ENCODE measurements at regions not wholly inside any gene's neighbourhood (a gene's known extent, or its start where the extent isn't known, plus 50 kb on each side); places are given as distances from the start of the nearest gene placed in this dataset.
A peak's percentile ranks its signal among the peaks of the same experiment; 100 is the strongest.

DNA sequence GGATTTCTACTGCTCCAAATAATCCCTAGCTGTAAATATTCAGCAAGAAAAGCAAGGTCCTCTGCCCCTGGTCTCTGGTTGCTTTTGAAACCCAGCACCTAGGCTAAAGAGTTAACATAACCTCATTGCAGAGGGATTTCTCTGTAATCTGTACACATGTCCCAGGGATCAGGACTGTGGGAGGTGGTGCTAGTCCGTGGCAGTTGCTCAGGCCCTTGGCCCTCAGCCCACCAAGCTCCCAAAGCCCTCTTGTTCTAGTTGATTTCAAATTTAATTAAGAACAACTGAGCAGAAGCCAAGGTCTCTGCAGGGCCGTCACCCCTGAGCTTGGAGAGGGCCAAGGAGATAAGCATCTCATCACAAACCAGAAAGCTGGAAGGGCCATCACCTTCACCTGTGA, 181.1 kb downstream of the SOX9 start:
- DNase-seq (ENCODE audit: low read depth in 2 of 2) = no peak

DNA sequence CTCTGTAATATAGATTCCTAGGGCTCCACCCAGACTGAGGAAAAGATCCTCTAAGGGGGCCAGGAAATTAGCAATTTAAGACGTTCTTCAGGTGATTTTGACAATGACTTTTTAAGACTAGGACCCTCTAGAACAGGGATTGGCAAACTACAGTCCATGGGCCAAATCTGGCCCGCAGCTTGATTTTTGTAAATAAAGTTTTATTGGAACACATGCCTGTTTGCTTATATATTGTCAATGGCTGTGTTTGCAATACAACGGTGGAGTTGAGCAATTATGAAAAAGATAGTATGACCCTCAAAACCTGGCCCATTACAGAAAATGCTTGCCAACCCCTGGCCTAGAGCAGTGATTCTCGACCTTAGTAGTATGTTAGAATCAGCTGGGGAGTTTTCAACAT, 181.9 kb downstream of the SOX9 start:
- no peak for DNase-seq (ENCODE audit: low read depth in 2 of 2)

DNA sequence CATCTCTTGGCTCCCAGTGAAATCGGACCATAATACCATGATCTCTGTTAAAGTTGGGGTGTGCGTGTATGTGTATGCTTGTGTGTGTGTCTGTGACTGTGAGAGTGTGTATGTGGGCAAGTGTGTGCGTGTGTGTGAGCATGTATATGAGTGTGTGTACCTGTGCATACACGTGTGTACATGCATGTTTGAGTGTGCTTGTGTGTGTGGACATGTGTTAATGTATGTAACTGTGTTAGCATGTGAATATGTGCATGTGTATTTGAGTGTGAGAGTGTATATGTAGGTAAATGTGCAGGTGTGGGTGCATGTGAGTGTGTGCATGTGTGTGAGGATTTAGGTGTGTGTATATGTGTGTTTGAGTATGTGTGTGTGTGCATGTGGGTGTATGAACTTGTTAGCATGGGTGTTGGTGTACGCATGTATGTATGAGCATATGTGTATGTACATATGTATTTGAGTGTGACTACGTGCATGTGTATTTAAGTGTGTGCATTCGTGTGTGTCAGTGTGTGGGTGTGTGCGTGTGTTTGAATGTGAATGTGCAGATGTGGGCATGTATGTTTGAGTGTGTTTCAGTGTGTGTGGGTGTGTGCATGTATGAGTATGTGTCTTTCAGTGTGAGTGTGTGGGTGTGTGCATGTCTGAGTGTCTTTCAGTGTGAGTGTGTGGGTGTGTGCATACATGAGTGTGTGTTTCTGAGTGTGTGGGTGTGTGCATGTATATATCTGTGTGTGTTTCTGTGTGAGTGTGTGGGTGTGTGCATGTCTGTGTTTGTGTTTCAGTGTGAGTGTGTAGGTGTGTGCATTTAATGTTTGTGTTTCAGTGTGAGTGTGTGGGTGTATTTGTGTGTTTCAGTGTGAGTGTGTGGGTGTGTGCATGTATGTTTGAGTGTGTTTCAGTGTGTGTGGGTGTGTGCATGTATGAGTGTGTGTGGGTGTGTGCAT, 183.2 kb downstream of the SOX9 start:
- DNase-seq (ENCODE audit: low read depth in 2 of 2) = no peak

DNA sequence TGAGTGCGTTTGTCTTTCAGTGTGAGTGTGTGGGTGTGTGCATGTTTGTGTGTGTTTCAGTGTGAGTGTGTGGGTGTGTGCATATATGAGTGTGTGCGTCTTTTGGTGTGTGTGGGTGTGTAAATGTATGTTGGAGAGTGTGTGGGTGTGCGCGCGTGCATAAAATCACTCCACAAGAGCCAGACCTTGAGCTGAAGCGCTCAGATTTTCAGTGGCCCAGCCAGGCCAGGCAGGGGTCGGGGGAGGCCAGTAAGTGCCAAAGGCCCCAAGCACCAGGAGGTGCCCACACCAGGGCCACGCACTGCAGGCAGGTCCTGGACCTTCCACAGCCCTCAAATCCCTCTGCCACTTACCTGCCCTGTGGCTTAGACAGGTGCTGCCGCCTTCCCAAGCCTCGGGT, 184.0 kb downstream of the SOX9 start:
- DNase-seq (ENCODE audit: low read depth in 2 of 2) = no peak

DNA sequence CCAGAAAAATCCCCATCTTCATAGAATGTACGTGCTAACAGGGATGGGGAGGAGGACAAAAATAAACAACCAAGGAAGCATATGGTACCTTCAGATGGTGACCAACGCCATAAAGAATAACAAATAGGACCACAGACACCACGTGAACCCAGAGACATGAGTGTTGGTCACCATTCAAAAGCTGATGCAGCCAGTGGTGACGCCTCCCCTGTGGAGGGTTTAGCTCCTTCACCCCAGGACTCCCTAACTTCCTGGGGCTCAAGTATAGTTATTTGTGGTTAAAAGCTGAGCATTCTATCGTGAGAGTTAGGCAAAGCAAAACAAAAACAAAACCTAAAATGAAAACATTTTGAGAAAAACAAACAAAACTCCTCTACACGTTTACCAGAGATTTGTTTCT, 184.7 kb downstream of the SOX9 start:
- DNase-seq (ENCODE audit: low read depth in 2 of 2) = no peak

DNA sequence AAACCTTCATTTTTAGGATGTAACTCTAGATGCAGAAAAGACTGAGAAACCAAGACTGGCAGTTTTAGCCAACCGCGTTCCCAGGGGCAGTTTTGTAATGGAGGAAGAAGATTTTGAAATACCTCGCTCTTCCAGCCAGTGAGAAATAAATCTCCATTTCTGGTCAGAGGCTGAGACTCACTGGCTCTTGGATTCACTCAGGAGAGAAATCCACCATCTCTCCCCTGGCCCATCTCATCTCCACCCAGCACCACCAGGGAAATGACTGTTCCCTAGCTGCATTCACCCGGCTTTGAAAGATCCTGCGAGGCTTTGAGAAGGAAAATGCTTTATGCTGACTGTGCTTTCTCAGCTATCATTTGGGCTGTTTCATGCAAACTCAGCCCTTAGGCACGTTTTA, 185.2 kb downstream of the SOX9 start:
- no peak for DNase-seq (ENCODE audit: low read depth in 2 of 2)

DNA sequence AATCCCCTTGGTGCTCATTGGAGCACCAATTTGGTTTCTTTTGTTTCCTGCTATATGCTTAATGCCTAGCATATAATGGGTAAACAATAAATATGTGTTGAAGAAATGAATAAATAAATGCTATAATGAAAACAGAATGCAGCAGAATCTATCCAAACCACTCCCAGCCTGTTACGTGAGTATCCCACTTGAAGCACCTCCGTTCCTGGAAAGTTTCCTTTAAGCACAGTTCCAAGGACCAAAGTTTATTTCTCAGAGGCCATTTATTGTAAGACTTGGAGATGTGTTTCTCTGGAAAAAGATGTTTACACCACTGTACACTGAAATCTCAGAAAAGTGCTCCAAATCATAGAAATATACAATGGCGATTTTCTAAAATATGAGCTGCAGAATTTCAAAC, 187.0 kb downstream of the SOX9 start:
- no peak for DNase-seq (ENCODE audit: low read depth in 2 of 2)

DNA sequence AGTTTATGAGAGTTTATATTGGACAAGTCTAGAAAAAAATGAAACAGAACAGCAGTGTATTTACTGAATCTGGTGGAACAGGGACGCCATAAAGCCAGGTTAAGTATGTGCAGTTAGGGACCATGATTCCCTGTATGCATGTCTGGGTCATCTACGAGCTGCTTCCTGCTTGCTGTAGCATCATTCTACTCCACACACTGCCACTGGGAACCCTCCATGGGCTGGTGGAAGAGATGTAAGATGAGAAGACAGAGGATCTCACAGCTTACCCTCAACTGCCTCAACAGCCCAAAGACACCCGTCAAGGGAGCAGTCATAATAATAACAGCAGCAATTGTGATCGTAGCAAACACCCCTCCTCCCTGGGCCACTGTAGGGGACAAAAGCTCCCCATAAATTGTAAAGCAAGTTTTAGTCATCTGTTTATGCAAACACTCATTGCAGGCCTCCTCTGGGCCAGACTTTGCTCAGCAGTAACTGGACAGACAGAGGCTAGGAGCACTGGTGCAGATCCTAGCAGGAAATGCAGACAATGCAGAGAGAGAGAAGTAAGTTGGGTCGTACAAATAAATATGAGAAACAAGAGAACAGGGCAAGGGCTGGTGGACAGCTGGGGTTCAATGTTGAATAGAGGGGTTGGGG, 188.0 kb downstream of the SOX9 start:
- no peak for DNase-seq (ENCODE audit: low read depth in 2 of 2)

DNA sequence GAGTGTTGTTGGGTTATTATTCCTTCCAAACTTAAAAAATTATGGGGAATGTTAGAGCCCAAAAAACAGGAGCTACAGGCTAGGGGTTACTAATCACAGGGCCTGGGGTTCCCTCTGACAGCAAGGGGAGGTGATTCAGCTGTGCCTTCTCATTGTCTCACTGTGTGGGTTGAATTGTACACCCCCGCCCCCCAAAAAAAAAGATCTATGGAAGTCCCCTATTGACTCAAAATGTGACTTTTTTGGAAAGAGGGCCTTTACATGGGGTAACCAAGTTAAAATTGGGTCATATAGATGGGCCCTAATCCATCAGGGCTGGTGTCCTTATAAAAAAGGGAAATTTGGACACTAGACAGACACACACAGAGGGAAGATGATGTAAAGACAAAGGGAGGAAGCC, 190.2 kb downstream of the SOX9 start:
- no peak for DNase-seq (ENCODE audit: low read depth in 2 of 2)

DNA sequence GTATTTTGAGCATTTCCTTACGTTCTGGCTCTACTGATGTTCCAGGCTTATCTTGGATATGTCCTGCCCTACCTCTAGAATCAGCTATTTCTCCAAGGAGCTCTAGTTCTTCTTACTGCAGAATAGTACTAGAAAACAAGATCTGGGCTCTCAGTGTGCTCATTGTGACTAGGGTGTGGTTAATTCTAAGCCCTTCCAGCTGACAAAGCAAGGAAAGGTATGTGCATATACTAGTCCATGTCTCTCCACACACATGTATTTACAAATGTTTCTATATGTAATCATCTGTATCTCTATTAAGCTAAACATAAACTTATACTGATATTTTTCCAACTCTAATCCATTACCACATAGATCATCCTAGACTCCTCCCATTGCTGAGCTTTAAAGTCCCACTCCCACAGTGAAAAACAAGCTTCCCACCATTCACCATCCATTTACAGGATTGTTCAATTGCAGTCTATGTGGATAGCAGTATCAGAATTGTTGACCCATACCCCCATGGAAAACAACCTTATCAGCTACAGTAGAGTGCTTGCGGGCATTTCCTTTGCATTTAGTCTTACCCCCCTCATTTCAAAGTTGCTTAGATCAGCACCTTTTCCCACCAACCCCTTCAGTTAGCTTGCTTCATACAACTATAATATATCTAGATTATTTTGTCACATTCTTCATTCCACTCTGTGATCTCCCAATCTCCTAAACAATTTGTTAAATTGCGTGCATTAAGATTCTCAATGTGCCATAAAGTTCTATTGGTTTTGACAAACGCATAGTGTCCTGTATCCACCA, 194.5 kb downstream of the SOX9 start:
- no peak for DNase-seq (ENCODE audit: low read depth in 2 of 2)

DNA sequence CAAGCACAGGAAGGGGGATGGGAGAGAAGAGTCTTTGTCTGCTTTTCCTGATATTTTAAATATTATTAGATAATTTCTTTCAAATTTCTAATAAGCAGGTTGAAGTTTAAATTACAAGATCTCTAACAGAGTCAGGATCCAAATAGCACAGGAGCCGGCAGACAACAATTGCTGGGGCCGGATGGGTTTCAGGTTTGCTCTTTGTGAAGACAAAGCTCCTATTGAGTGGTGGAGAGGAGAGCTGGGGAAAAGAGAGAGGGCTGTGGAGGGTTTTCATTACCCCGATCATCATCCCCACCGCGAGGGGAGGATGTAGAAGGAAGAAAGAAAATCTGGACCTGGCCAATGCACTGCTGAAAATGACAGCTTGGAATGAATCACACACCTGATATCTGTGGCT, 197.3 kb downstream of the SOX9 start:
- DNase-seq (ENCODE audit: low read depth in 2 of 2) = no peak

DNA sequence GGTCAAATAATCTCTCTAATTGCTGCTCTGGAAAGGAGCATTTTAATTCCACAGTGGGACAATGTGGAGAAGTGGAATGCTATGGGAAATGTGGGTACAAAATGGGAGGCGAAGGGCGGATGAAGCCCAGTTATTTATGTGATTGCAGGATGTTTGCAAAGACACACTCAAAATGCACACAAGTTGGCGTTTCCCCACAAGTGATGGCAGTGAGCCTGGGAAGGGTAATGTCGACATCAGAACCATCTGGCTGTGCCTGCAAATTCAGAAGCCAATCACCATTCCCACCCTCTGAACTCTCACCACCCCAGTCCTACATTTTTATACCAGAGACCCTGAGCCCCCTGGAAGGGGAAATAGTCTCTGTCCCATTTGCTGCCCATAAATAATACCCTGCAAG, 201.1 kb downstream of the SOX9 start:
- no peak for DNase-seq (ENCODE audit: low read depth in 2 of 2)

DNA sequence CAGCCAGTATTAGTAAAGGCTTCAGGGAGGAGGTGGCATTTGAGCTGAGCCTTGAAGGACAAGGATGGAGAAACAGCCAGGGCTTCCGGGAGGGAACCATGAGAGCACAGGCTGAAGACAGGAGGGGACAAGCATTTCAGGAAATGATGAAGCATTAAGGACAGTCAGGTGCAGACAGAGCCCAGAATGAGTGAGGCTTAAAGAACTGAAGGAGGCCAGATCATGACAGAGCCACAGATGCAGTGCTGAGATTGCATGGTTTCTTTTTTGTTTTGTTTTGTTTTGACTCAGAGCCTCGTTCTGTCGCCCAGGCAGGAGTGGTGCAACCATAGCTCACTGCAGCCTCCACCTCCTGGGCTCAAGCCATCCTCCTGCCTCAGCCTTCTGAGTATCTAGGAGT, 211.5 kb downstream of the SOX9 start:
- no peak for DNase-seq (ENCODE audit: low read depth in 2 of 2)

DNA sequence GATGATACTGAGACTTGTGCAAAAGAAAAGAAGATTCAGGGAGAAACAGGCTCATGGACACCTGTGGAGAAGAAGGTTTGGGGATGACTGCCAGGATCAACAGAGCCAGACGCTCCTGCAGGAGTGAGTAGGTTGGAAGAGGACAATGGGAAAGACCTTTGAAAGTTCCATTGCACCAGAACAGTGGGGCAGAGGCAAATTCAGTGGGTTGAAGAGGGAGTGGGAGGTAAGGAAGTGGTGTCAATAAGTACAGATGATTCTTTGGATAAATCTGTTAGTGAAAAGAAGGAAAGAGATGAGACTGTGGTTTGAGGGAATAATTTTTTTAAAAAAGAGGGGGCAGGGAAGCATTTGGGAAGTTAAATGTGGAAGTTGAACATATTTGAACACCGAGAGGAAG, 212.8 kb downstream of the SOX9 start:
- no peak for DNase-seq (ENCODE audit: low read depth in 2 of 2)

DNA sequence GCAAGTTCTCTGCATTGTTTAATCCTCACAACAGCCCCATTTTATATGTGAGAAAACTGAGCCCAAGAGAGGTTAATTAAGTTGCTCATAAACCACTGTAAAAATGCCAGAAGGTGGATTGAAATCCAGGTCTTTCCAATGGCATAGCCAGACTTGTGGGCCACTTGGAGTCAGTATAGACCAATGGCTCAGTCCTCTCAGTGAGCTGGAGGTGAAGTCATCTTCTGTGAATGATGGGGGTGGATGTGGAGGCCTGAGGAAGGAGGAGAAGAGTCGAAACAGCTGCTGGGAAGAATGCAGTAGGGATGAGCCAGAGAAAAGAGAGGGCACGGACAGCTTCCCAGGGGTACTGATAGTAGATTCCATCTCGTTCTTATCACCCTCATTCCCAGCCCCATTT, 213.4 kb downstream of the SOX9 start:
- no peak for DNase-seq (ENCODE audit: low read depth in 2 of 2)

DNA sequence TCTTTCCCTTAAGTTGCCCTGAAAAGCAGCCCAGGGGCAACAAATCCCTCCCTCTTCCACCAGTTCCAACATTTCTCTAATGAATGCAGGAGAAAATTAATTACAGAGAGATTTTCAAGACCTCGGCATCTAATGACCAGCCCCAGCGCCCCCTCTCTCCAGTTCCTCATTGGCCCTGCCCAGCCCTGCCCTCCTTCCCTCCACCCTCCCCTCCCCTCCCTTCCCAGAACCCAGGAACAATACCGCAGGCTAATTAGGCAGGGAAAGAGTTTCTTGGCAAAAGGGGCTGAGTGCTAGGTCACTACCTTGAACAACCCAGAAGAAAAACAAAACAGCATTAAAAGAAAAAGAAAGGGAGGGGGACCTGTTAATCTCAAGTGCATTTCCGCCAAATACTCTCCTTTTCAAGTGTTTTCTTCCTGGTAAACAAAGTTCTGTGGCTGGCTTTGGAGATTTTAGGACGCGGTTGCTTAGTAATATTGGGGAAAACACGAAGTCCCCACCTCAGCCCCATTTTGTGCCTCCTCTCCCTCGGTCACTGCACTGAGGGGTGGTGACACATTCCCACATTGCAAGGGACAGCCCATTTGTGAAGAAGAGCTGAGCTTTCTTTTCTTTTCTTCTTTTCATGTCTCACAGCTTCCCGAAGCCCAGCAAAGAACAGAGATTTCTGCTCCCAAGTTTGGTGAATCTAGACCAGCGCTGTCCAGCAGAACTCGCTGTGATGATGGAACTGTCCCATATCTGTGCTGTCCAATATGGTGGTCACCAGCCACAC, 215.4 kb downstream of the SOX9 start:
- DNase-seq (ENCODE audit: low read depth in 2 of 2) = no peak

DNA sequence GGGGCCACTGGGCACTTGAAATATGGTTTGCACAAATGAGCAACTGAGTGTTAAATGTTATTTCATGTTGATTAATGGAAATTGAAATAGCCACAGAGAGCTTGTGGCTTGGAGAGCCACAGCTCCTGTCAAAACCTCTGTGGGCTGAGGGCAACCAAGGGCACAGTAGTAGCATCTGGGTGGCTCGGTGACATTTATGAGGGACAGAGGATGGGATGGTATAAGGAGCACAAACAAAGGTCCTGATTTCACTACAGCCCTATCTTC, 215.9 kb downstream of the SOX9 start:
- no peak for DNase-seq (ENCODE audit: low read depth in 2 of 2)

DNA sequence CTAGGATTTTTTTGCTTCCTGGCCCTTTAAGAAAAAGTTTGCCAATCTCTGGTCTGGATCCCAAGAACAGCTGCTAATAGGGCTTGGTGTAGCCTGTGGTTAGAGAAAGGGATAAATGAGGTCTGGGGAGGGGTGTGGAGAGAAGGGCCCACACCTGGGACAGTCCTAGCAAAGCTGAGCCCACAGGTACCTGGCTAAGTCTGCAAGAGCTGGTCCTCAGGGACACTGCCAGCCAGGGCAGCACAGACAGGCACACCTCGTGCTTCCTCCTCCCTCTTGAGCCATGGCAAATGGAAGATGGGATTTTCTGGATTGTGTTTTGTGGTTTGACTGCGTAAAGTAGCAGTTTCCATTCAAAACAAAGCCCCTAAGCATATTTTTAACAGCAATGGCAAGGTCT, 217.5 kb downstream of the SOX9 start:
- DNase-seq (ENCODE audit: low read depth in 2 of 2) = no peak

DNA sequence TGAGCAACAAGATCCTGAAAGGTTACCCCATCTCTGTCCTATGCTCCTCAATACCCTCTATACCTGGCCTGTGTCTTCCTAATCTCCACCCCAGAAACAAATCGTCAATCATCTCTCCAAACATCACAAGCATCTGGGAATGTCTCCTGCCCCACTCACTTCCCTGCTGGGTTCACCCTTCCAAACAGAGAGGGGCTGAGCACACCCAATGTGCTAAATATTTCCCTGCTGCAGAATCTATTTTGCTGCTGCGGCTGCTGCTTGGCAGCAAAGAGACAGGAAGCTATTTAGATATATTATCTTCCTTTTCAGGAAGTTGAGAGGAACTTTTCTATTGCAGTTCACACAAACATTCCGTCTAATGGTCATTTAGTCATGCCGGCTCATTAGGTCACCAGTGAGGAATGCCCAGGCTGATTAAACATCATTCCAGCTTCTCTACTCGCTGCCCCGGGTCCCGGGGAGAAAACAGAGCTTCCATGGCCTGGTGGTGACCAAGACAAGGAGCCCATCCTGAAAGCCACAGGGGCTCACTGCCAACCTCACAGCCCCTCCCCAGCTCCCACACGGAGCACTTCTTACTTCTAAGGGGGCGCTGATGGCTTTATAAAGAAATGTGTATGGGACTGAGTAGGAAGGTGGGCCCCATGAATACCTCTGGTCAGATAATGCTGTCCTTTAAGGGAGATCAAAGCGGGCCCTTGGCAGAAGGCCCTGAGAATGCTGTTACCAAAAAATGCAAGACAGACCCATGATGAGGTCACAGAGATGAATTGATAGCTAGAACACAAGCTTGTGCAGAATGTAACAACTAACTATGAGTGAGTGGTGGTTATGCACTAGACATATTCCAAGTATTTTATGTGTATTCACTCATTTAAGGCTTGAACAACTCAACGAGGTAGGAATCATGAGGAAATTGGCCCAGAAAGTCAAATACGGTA, 218.3 kb downstream of the SOX9 start:
- peak; percentile 70 to 86 for DNase-seq (ENCODE audit: low read depth in 2 of 2)

DNA sequence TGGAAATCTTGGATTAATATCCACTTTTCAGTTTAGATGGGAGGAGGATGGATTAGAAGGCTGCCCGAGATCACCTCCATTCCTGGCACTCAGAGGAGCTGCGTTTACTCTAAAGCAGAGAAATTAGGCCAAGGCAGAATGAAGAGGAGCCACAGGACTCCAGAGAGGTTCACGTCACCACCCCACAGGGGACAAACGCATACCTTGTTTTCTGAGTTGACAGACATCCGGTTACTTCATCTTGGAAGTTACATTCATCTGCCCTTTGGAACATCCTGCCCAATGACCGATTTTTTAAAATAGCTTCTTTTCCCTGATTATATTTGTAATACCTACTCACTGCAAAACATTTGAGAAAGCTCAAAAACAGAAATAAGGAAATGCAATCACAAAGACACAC, 220.0 kb downstream of the SOX9 start:
- DNase-seq (ENCODE audit: low read depth in 2 of 2) = no peak

DNA sequence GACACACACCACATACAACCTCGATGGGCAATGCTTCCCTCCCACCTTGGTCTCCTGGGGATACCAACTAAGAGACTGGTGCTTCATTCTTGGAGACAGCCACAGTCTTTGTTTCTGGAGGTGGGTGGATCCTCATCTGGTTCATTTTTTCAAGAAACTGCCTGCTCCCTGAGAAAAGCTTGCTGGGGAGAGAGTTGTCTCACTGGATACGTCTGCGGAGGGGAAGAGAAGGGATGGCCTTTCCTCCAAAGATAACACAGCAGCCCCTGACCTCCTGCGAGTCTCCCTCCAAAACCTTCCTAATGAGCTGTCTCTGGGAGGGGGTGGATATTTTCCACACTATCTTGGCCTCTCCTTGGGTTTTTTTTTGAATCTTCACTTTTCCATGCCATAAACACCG, 221.2 kb downstream of the SOX9 start:
- no peak for DNase-seq (ENCODE audit: low read depth in 2 of 2)
